OCI-LY1 (cell line): ENCODE measurements at regions not wholly inside any gene's neighbourhood (a gene's known extent, or its start where the extent isn't known, plus 50 kb on each side); places are given as distances from the start of the nearest gene placed in this dataset.

ENCODE experiments used
- EZH2 ChIP-seq: fragments of 200-600 bp; sonication (generic), shearing (Covaris generic); IDR thresholded peaks from 2 replicates; pipeline ENCODE4 v1.8.0; 2017; ENCODE audit warnings: borderline replicate concordance, mixed run types, mild to moderate bottlenecking, antibody characterized with exemption, low read length, moderate library complexity, mixed read lengths
- TF ChIP-seq, protein P1 (sequence below): fragments of 200-600 bp; sonication (generic), shearing (Covaris generic); IDR thresholded peaks from 2 replicates; pipeline ENCODE4 v1.5.1; 2017; ENCODE audit warnings: mild to moderate bottlenecking, antibody characterized with exemption, low read length, moderate library complexity, mixed read lengths

DNA sequence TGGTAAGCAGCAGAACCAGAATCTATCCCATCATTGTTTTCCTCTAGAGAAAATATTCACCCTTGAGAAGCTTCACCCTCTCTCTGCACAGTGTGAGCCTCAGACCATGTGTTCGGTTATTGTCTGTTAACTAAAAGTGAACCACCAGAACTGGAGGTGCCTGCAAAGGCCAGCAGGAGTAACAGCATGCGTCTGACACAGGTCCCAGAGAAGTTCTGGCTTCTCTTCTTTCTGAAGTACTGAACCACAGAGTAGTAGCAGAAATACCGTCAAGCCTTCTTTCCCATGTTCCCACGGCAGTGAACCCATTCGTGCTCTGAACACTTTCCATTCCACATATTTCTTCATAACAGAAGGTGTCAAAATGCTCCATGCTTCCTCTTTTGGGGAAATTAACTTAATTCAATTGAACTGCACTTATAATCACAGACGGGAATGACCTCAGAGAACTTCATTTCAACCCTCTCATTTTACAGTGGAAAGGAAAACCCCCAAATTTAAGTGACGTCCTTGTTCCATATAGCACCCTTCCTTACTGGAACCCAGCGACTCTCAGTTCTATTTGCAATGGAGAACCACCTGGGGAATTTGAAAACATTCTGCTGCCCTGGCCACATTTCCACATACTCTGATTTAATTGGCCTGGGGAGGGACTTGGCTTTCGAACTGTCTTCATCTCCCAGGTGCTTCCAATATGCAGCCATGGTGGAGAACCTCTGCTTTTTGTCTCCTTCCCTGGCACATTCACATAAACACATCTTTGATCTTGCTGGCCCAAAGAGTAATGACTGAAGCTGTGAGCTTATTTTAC is 519.1 kb downstream of the RNF144A start:
- TF ChIP-seq, protein P1, sequence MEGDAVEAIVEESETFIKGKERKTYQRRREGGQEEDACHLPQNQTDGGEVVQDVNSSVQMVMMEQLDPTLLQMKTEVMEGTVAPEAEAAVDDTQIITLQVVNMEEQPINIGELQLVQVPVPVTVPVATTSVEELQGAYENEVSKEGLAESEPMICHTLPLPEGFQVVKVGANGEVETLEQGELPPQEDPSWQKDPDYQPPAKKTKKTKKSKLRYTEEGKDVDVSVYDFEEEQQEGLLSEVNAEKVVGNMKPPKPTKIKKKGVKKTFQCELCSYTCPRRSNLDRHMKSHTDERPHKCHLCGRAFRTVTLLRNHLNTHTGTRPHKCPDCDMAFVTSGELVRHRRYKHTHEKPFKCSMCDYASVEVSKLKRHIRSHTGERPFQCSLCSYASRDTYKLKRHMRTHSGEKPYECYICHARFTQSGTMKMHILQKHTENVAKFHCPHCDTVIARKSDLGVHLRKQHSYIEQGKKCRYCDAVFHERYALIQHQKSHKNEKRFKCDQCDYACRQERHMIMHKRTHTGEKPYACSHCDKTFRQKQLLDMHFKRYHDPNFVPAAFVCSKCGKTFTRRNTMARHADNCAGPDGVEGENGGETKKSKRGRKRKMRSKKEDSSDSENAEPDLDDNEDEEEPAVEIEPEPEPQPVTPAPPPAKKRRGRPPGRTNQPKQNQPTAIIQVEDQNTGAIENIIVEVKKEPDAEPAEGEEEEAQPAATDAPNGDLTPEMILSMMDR, result no peak
- TF ChIP-seq EZH2, result no peak
